ENCODE measurements at regions not wholly inside any gene's neighbourhood (a gene's known extent, or its start where the extent isn't known, plus 50 kb on each side); places are given as distances from the start of the nearest gene placed in this dataset.

- TF ChIP-seq CTCF (IDR thresholded peaks at IDR 0.05; ENCODE audit: low read depth, low read length, missing input control) (no peak), ZBTB33 (IDR thresholded peaks at IDR 0.05) (no peak)
Observed at GRCh38 chr12:91985002-91985787, 160.5 kb downstream of the BTG1 start (continued).

DNA sequence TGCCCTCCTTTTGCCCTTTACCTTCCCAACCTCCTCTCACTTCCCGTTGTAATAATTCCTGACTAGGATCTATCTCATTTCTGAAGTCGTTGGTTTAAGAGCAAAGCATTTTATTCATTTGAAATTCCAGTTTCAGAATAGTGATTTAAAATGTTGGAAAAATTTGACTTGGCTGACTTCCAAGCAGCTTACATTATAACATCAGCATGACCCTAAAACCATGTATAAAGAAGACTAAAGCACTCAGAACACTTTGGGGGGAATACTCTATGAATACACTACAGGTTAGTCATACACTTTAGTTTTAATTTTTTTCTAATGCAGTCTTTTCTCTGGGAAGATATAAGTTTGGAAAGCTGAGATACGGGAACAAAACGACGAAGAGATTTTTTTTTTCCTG lies 161.1 kb downstream of the BTG1 start:
- WGBS: 79% methylated on average over 5 of the region's 5 CpGs
- TF ChIP-seq YY1 (IDR thresholded peaks at IDR 0.05) (no peak), FOXA1 (IDR thresholded peaks at IDR 0.05) (no peak), RAD21 (IDR thresholded peaks at IDR 0.05) (no peak), TAF1 (conservative IDR thresholded peaks at IDR 0.05) (no peak), SP1 (IDR thresholded peaks at IDR 0.05) (no peak), NR2F2 (IDR thresholded peaks at IDR 0.05) (no peak)
- TF ChIP-seq, protein P1, sequence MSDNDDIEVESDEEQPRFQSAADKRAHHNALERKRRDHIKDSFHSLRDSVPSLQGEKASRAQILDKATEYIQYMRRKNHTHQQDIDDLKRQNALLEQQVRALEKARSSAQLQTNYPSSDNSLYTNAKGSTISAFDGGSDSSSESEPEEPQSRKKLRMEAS (IDR thresholded peaks at IDR 0.05): no peak
- no peak overlapping the region for H3K9ac ChIP-seq (ENCODE audit: low read depth in 1 of 2, low read length in 2 of 2)

DNA sequence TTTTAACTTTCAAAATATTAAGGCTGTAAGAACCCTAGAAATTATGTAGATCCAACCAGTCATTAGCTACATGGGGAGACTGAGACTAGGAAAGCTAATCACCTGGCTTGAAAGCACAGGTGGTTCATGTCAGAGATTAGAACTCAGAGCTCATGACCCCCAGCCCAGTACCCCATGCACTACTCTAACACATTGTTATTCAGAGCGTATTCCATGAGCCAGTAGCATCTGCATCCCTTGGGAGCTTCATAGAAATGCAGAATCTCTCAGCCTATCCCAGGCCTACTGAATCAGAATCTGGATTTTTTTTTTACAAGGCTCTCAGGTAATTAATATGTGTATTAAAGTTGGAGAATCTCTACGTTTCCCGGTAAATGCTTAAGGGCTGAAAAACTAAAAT lies 161.7 kb downstream of the BTG1 start:
- no peaks in the 10 kb centered on the region for H3K27me3 ChIP-seq (ENCODE audit: control insufficient read depth in 4 of 4, insufficient read depth in 4 of 4, low read length in 3 of 4)
- H3K36me3 ChIP-seq (ENCODE audit: control insufficient read depth in 4 of 4, insufficient read depth in 3 of 4, low read depth in 1 of 4, low read length in 3 of 4): no peaks in the 10 kb centered on the region
- DNase-seq (ENCODE audit: low spot score): no peak
- H3K9me3 ChIP-seq (ENCODE audit: control insufficient read depth in 4 of 4, low read length in 3 of 4): no peaks in the 10 kb centered on the region
- no peak overlapping the region for H3K27ac ChIP-seq (ENCODE audit: low read depth in 1 of 2, low read length in 2 of 2)
- no peak overlapping the region for H3K9ac ChIP-seq (ENCODE audit: low read depth in 1 of 2, low read length in 2 of 2)
- 92% methylated on average over 3 of the region's 3 CpGs for WGBS
- no peaks in the 10 kb centered on the region for H3K4me1 ChIP-seq (ENCODE audit: control insufficient read depth in 4 of 4, insufficient read depth in 4 of 4, low read length in 3 of 4)
- H3K4me3 ChIP-seq (ENCODE audit: low read depth in 1 of 3, low read length in 3 of 3): no peak overlapping the region
- TF ChIP-seq HNF4A (conservative IDR thresholded peaks at IDR 0.05) (no peak), RAD21 (IDR thresholded peaks at IDR 0.05) (no peak), SP1 (IDR thresholded peaks at IDR 0.05) (no peak), JUND (IDR thresholded peaks at IDR 0.05) (no peak), HNF4G (IDR thresholded peaks at IDR 0.05) (no peak), EGR1 (IDR thresholded peaks at IDR 0.05; ENCODE audit: low read depth in 2 of 2) (no peak), ATF3 (IDR thresholded peaks at IDR 0.05) (no peak), FOXA1 (IDR thresholded peaks at IDR 0.05) (no peak), RXRA (IDR thresholded peaks at IDR 0.05) (no peak), YY1 (IDR thresholded peaks at IDR 0.05) (no peak), CTCF (IDR thresholded peaks at IDR 0.05; ENCODE audit: low read depth, low read length, missing input control) (no peak), TAF1 (conservative IDR thresholded peaks at IDR 0.05) (no peak), FOXA2 (IDR thresholded peaks at IDR 0.05) (no peak), ZBTB33 (IDR thresholded peaks at IDR 0.05) (no peak)
- TF ChIP-seq, protein P2, sequence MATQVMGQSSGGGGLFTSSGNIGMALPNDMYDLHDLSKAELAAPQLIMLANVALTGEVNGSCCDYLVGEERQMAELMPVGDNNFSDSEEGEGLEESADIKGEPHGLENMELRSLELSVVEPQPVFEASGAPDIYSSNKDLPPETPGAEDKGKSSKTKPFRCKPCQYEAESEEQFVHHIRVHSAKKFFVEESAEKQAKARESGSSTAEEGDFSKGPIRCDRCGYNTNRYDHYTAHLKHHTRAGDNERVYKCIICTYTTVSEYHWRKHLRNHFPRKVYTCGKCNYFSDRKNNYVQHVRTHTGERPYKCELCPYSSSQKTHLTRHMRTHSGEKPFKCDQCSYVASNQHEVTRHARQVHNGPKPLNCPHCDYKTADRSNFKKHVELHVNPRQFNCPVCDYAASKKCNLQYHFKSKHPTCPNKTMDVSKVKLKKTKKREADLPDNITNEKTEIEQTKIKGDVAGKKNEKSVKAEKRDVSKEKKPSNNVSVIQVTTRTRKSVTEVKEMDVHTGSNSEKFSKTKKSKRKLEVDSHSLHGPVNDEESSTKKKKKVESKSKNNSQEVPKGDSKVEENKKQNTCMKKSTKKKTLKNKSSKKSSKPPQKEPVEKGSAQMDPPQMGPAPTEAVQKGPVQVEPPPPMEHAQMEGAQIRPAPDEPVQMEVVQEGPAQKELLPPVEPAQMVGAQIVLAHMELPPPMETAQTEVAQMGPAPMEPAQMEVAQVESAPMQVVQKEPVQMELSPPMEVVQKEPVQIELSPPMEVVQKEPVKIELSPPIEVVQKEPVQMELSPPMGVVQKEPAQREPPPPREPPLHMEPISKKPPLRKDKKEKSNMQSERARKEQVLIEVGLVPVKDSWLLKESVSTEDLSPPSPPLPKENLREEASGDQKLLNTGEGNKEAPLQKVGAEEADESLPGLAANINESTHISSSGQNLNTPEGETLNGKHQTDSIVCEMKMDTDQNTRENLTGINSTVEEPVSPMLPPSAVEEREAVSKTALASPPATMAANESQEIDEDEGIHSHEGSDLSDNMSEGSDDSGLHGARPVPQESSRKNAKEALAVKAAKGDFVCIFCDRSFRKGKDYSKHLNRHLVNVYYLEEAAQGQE (IDR thresholded peaks at IDR 0.05): no peak

More for the DNA sequence above, 161.1 kb downstream of the BTG1 start:
- Histone ChIP-seq H3K27ac (ENCODE audit: low read depth in 1 of 2, low read length in 2 of 2) (no peak overlapping the region), H3K27me3 (ENCODE audit: control insufficient read depth in 4 of 4, insufficient read depth in 4 of 4, low read length in 3 of 4) (no peaks in the 10 kb centered on the region), H3K4me3 (ENCODE audit: low read depth in 1 of 3, low read length in 3 of 3) (no peak overlapping the region), H3K36me3 (ENCODE audit: control insufficient read depth in 4 of 4, insufficient read depth in 3 of 4, low read depth in 1 of 4, low read length in 3 of 4) (no peaks in the 10 kb centered on the region), H3K9me3 (ENCODE audit: control insufficient read depth in 4 of 4, low read length in 3 of 4) (no peaks in the 10 kb centered on the region), H3K4me1 (ENCODE audit: control insufficient read depth in 4 of 4, insufficient read depth in 4 of 4, low read length in 3 of 4) (no peaks in the 10 kb centered on the region)
- no peak for DNase-seq (ENCODE audit: low spot score)

All from liver (tissue), 8 donors.